Stimulated activated CD8-positive, alpha-beta memory T cell treated with anti-CD3 and anti-CD28 coated beads, Interleukin-2, amount 100 ng/mL, for 48 hours (primary cell): ENCODE measurements at regions not wholly inside any gene's neighbourhood (a gene's known extent, or its start where the extent isn't known, plus 50 kb on each side); places are given as distances from the start of the nearest gene placed in this dataset.
"Not testable (repeated sequence)": the region's sequence is repeated elsewhere in the genome, so short reads cannot be mapped to it uniquely, and the experiment has no call there.

Experiments used
- DNase-seq, 2 donors: peaks; one replicate each; pipeline ENCODE4 v3.0.0-alpha.2; 2020; ENCODE audit warnings: low read depth in 2 of 2

- no peak for DNase-seq
These were observed 244.7 kb downstream of the KIF20B start for GRCh38 chr10:89946106-89946505.

DNA sequence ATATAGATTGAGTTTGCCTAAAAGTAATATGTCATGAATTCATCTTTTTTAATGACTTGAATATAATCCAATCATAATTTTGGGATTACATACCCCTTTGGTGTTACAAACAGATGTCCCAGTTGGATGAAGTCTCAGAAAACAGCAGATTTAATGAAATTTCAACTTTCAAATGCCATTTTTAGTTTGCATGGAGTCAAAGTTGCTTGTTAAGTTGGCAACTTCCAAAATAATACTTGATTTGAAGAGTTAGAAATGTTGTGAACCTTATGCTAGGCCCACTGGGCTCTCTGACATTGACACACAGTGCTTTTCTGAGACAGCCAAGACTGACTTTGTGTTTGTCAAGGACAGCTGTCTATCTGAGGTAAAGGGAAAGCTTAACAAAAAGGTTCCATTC is 248.1 kb downstream of the KIF20B start:
- DNase-seq = no peak

DNA sequence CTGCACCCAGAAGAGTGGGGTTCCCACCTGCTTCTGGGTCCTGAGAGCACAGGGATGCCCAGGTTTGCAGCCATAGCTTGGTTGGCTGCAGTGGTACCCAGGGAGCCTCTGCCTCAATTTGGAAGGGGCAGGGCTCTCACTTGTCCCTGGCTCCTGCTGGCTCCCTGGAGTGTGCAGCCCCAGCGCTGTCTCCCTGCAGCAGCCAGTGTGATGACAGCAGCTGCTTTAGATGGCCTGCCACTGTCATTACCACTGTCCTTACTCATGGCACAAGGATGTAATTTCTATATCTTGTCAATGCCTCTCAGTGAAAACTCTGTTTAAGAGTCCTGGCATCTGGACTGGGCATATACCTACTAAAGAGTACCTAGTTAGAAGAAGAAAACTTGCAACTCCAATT is 250.9 kb downstream of the KIF20B start:
- DNase-seq = no peak

GRCh38 chr10:89952751-89953150 is 251.4 kb downstream of the KIF20B start:
- DNase-seq = no peak

- DNase-seq = no peak
These were observed 252.7 kb downstream of the KIF20B start for GRCh38 chr10:89954061-89954460.

DNA sequence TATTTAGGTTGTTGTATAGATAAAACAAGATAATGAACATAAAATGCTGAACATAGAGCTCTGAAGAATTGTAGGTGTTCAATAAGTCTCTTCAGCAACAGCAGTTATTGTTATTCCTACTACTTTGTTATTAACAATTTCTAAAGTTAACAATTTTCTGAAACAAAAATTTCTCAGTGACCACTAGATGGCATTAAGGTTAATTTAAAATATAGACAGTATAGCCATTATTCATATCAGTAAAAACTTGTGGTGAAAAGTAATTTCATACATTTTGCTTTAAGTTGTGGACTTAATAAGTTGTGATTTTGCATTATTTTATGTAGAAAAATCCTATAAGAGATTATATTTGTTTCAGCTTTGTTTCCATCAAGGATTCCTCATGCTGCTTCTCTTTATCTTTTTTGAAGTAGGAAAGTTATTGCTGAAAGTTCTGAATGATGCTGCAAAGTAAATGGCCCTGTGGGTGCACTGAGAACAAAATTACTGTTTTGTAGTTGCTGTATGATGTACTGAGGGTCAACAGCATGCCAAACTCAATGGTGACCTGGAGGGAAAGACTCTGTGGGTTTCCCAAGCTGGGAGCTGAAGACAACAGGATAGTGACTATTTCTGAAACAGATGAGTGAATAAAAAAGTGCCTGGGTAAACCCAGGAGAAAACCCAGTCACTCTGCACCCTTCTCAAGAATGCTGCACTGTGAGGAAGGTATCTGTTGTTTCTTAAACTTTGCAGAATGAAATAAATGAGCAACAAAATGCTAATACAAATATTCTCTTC is 253.6 kb downstream of the KIF20B start:
- DNase-seq = no peak

- DNase-seq = no peak
These were observed 258.2 kb downstream of the KIF20B start for GRCh38 chr10:89959433-89960110.

GRCh38 chr10:89963451-89964102 is 262.2 kb downstream of the KIF20B start:
- DNase-seq = no peak

DNA sequence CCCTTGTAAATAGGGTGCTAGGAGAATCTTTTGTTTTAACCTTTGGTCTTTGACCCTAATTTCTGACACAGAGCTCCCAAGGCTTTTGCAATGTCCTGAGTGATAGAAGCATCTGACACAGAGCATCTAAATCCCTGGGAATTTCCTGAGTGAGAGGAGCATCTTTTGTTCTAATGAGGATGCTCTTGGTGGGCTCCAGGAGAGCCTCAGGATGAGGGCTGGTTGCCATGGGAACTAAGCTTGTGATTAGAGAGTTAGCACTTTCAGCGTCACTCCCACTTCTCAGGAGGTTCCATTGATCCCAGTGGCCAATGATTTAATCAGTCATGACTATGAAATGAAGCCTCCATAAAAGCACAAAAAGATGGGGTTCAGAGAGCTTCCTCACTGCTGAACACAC is 264.8 kb downstream of the KIF20B start:
- no peak for DNase-seq

DNA sequence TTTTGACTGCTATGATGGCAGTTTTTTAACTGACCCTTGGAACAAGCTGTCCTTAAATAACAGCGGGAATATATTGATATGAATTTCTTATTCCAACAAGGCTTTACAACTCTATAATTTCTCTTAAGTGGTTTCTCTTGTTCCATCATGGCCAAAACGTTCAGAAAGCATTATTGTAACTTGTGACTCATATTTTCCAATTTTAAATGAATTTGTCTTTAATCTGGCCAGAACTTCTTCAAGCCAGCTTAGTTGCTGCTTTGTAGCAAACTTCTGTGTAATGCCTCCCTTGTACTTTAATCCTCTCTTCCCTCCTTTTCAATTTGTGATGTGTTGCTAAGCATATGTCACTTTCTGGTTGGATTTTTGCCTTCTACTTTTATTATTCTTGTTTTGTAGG is 271.9 kb downstream of the KIF20B start:
- no peak for DNase-seq

DNA sequence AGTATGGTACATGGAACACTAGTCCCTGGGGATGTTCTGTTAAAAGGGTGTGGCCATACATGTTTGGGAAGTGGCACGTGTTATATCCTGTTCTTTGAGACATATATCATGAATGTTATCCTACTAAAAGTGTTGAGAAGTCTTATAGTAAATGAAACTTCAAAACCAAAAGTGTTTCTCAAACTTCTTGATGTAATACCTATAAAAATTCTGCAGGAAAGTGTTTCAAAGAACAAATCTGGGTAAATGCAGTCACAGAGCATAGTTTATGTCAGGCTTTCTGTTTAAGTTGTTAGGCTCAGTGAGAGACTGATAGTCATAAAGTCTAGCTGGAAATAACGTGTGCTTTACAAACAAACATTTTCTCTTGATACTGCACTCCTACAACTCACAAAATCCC is 273.7 kb downstream of the KIF20B start:
- DNase-seq = no peak

- DNase-seq = no peak
These were observed 274.4 kb downstream of the KIF20B start for GRCh38 chr10:89975771-89976170.

DNA sequence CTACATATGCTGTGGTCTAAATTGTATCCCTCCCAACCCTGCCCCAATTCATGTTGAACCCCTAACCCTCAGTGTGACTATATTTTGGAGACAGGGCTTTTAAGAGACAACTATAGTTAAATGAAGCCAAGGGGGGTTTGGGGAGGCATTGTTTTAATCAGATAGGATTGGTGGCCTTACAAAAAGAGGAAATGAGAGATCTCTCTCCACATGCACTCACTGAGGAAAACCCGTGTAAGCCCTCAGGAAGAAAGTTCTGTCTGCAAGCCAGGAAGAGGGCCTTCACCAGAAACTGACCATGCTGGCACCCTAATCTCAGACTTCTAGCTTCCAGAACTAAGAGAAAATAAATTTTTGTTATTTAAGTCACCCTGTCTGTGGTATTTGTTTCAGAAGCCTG is 276.7 kb downstream of the KIF20B start:
- DNase-seq = no peak

GRCh38 chr10:89979726-89980125 is 278.3 kb downstream of the KIF20B start:
- no peak for DNase-seq

- DNase-seq = no peak
These were observed 278.8 kb downstream of the KIF20B start for GRCh38 chr10:89980166-89980565.

GRCh38 chr10:89981891-89982290 is 280.5 kb downstream of the KIF20B start:
- no peak for DNase-seq

- no peak for DNase-seq
These were observed 284.1 kb downstream of the KIF20B start for GRCh38 chr10:89985446-89985845.

GRCh38 chr10:89988361-89988760 is 287.0 kb downstream of the KIF20B start:
- not testable (repeated sequence) for DNase-seq

GRCh38 chr10:89992575-89992974 is 291.2 kb downstream of the KIF20B start:
- no peak for DNase-seq

DNA sequence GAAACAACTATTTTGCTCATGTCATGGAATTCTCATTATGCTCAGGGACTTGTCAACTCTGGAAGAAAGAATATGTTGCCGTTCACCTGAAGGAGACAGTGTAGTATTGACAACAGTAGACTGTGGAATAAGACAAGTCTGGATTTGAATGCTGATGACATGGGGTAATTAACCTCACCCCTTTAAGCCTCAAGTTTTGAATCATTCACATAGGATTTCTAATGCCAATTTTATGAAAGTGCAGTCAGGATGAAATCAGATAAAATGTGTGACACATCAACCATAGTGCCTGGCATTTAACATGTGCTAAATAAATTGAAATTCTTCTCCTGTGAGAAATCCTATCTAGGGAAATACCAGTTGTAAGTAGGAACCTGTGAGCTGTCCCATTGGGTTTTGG is 305.8 kb downstream of the KIF20B start:
- DNase-seq = no peak

DNA sequence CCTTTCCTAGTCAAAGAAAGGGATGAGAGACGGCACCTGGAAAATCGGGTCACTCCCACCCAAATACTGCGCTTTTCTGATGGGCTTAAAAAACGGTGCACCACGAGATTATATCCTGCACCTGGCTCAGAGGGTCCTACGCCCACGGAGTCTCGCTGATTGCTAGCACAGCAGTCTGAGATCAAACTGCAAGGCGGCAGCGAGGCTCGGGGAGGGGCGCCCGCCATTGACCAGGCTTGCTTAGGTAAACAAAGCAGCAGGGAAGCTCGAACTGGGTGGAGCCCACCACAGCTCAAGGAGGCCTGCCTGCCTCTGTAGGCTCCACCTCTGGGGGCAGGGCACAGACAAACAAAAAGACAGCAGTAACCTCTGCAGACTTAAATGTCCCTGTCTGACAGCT is 309.9 kb downstream of the KIF20B start:
- DNase-seq = not testable (repeated sequence)

DNA sequence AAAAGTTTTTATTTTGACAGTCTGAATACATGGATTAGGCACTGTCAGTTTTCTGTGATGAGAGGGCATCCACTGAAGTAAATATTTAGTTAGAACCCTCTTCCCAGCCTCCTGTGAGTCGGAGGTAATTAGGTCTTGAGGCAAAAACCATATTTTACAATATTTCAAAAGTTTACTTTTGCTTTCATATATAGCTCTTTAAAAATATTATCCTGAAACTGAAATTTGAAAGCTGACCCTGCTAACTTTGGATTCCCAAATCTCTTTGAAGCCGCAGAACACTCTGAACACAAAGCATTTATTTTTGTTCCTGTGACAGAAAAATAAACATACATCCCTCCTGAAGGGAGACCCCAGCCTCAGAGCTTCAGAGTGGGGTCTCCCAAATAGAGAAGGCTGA is 317.4 kb downstream of the KIF20B start:
- DNase-seq = no peak

DNA sequence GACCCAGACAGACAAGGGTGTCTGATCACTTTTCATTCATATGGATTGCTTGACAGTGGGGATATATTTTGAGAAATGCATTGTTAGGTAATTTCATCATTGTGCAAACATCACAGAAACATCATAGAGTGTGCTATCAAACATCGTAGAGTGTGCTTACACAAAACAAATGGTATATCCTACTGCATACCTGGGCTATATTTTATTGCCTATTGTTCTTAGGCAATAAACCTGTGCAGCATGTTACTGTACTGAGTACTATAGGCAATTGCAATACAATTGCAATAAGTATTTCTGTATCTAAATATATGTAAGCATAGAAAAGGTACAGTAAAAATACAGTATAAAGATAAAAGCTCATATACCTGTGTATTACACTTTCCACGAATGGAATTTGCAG is 319.1 kb downstream of the KIF20B start:
- DNase-seq = no peak
